Right renal pelvis (tissue), 4 donors: ENCODE measurements at regions not wholly inside any gene's neighbourhood (a gene's known extent, or its start where the extent isn't known, plus 50 kb on each side); places are given as distances from the start of the nearest gene placed in this dataset.
A peak's percentile ranks its signal among the peaks of the same experiment; 100 is the strongest.

Source experiments
- DNase-seq, 4 donors: peaks; one replicate each; pipeline ENCODE4 v3.0.0-alpha.2; 2013; ENCODE audit warnings: low read depth in 4 of 4, low spot score in 3 of 4, missing footprints in 1 of 4

- DNase-seq, result no peak
Observed at GRCh38 chr3:14286887-14287500, 108.4 kb downstream of the LSM3 start.

- no peak for DNase-seq
Observed at GRCh38 chr3:14288177-14288788, 109.7 kb downstream of the LSM3 start.

- DNase-seq, result no peak
Observed at GRCh38 chr3:14288833-14289451, 110.3 kb downstream of the LSM3 start.

- DNase-seq, result no peak
Observed at GRCh38 chr3:14289590-14290461, 111.2 kb downstream of the LSM3 start.

GRCh38 chr3:14290631-14291385, 111.6 kb upstream of the SLC6A6 start:
- peak in 3 of 4 donors; percentile 20 to 40 (median 30) for DNase-seq

GRCh38 chr3:14295037-14295436, 107.4 kb upstream of the SLC6A6 start:
- no peak for DNase-seq

- no peak for DNase-seq
Observed at GRCh38 chr3:14295801-14296200, 106.6 kb upstream of the SLC6A6 start.

GRCh38 chr3:14297305-14297704, 105.1 kb upstream of the SLC6A6 start:
- no peak for DNase-seq

- peak in 2 of 4 donors; percentile 18 to 39 for DNase-seq
Observed at GRCh38 chr3:14297784-14298236, 104.6 kb upstream of the SLC6A6 start.

GRCh38 chr3:14298442-14298841, 104.0 kb upstream of the SLC6A6 start:
- no peak for DNase-seq

- no peak for DNase-seq
Observed at GRCh38 chr3:14298991-14299555, 103.3 kb upstream of the SLC6A6 start.

- no peak for DNase-seq
Observed at GRCh38 chr3:14299767-14300166, 102.6 kb upstream of the SLC6A6 start.

GRCh38 chr3:14300721-14301399, 101.5 kb upstream of the SLC6A6 start:
- no peak for DNase-seq

- DNase-seq, result no peak
Observed at GRCh38 chr3:14301558-14301957, 100.8 kb upstream of the SLC6A6 start.

- no peak for DNase-seq
Observed at GRCh38 chr3:14303336-14304100, 98.9 kb upstream of the SLC6A6 start.

- no peak for DNase-seq
Observed at GRCh38 chr3:14304101-14305045, 98.0 kb upstream of the SLC6A6 start.

GRCh38 chr3:14305324-14305723, 97.1 kb upstream of the SLC6A6 start:
- no peak for DNase-seq

GRCh38 chr3:14306142-14306541, 96.3 kb upstream of the SLC6A6 start:
- DNase-seq, result no peak
